GM18861 (cell line): ENCODE measurements at regions not wholly inside any gene's neighbourhood (a gene's known extent, or its start where the extent isn't known, plus 50 kb on each side); places are given as distances from the start of the nearest gene placed in this dataset.

Source experiments
- ATAC-seq: cut with Tn5 transposase; IDR thresholded peaks from one replicate; pipeline ENCODE4 v1.9.1; 2021; ENCODE audit not compliant: unreplicated experiment

DNA sequence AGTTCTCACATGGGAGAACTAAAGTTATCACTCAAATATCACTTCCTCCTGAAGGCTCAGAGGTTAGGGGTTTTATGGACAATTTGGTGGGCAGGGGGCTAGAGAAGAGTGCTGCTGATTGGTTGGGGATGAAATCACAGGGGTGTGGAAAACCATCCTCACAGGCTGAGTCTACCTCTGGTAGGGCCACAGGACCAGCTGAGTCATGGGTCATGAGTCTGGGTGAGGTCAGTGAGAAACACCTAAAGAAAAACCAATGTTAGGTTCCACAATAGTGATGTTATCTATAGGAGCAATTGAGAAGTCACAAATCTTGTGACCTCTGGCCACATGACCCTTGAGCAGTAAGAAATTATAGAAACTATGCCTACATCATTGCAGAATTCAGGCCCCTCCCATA is 203.3 kb upstream of the TARS1 start:
- no peak for ATAC-seq

- no peak for ATAC-seq
These were observed 201.7 kb upstream of the TARS1 start for GRCh38 chr5:33238826-33239695.

DNA sequence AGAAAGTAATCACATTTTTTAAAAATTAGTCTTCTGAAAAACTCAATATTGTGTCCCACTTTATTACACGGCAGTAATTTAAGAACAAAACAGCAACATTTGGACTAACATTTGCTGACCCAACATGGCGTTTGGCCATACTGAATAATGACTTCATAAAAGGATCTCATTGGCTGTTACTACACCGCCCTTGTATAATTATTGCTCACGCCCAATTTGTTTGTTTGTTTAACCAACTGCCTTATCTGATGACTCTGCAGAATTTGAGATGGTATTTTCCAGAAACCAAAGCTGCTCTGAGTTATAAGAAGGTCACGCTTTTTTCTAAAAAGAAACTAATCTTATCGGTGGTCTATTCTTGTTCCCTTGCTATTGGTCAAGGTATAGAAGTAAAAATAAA is 200.2 kb upstream of the TARS1 start:
- no peak for ATAC-seq

DNA sequence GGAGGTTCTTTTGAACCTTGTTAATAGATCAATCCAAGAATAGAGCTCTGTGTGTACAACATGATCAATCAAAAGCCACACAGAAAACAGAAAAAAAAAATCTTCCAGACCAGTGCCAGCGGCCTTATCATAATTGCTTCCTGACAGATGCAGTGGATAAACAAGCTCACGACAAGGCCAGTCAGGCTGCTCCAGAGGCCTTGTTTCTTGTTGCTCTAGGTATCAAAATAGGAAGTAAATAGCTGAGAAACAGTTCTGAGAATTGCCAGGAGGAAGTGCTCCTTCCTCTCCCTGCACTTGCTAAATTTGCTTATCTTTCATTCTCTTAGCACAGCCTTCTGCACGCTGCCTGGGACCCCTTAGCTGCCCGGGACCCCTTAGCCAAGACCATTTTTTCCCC is 199.0 kb upstream of the TARS1 start:
- ATAC-seq = no peak

GRCh38 chr5:33242277-33242676 is 198.5 kb upstream of the TARS1 start:
- ATAC-seq = no peak

- ATAC-seq = no peak
These were observed 196.2 kb upstream of the TARS1 start for GRCh38 chr5:33244441-33245150.

GRCh38 chr5:33254579-33254978 is 186.2 kb upstream of the TARS1 start:
- ATAC-seq = no peak

- ATAC-seq = no peak
These were observed 182.8 kb upstream of the TARS1 start for GRCh38 chr5:33257807-33258429.

DNA sequence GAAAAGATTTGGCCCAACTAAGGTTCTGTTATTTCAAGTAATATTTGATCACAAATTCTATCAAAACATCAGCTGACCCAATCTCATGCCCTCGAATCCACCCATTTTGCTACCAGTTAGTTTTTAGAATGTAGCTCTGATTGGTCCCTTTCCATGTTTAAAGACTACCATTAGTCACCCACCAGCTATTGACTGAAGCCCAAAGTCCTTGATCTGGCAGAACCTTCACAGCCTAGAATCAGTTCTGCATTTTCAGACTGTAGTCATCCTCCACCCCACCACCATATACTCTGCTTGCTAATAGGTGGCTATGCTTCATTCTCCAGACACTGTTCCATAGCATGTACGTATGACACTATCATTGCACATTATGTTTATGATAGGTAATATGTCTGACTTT is 182.2 kb upstream of the TARS1 start:
- ATAC-seq = no peak

- no peak for ATAC-seq
These were observed 180.7 kb upstream of the TARS1 start for GRCh38 chr5:33260098-33260497.

GRCh38 chr5:33261305-33261704 is 179.5 kb upstream of the TARS1 start:
- ATAC-seq = no peak

GRCh38 chr5:33261747-33262146 is 179.0 kb upstream of the TARS1 start:
- no peak for ATAC-seq

GRCh38 chr5:33267801-33268200 is 173.0 kb upstream of the TARS1 start:
- ATAC-seq = no peak

- ATAC-seq = no peak
These were observed 172.4 kb upstream of the TARS1 start for GRCh38 chr5:33268374-33268773.

GRCh38 chr5:33270671-33271070 is 170.1 kb upstream of the TARS1 start:
- ATAC-seq = no peak

DNA sequence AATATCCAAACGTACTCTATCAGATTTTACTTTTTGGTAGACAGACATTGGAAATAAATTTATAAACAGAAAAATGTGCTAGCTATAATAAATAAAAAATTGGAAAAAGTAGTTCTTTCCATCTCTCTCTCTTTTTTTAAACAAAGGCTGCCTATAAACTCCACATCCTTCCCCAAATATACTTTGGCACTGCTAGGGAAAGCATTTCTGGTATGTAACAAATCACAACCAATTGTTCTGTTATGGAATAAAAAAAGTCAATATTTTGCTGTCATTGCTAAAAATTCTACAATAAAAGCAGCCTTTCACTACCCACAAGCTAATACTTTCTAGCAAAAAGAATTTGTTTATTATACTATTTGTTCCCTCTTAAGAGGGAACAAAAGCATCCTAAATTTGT is 169.2 kb upstream of the TARS1 start:
- no peak for ATAC-seq

- no peak for ATAC-seq
These were observed 168.5 kb upstream of the TARS1 start for GRCh38 chr5:33272288-33272687.

DNA sequence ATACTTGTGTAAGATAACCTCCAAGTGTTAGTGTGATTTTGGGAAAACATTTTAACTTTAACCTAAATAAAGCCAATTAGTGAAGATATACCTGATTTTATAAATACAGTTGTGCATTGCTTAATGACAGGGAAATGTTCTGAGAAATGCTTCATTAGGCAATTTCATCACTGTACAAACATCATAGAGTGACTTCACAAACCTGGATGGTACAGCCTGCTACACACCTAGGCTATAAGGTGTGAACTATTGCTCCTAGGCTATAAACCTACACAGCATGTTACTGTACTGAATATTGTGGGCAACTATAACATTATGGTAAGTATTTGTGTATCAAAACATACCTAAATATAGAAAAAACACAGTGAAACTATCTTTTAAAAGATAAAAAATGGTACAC is 166.8 kb upstream of the TARS1 start:
- ATAC-seq = no peak

DNA sequence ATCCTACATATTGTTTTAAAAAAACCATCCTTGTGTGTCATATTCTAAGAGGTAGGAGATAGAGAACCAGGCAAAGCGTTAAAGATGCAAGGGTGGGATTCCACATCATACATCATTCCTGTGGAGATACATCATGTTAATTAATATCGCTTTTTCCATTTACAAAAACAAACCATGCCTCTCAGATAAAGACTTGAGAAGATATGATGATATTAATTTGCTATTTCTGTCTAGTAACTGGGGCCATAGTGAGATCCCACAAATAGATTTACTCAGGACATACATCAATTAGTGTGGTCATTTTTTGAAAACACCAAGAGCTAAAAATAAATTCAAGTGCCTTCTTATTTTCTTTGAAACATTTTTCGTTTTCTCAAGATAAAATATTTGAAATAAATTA is 165.4 kb upstream of the TARS1 start:
- ATAC-seq = no peak

DNA sequence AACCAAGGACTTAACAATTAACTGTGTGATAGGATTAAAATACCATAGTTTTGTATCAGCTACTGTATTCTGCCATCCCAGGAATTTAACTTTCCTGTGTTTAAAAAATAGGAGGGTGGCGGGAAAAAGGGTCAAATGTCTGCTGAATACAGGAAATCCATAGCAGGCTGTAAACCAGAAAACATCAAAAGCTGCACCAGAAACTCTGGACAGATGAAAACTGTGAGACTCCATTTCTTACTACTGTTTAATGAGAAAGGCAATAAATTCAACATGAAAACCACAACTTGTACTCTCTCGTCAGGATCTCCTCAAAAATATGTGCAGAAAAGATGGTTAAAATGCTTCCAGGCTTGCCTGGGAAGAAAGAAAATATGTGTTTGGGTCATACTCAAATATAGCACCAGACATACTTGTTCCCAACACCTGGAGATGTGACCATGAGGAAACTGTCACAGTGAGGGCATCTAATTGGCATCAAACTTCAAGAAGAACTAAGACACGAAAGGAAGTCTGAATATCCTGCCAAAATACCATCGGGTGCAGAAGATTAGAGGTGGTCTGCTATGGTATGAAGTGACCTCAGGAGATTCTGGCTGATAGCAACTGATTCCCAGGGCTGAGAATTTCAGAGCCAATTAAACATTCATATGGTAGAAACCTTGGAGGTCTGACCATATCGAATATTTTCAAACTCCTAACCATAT is 164.7 kb upstream of the TARS1 start:
- ATAC-seq = no peak

- no peak for ATAC-seq
These were observed 164.2 kb upstream of the TARS1 start for GRCh38 chr5:33276628-33276950.
